Esophagus squamous epithelium (tissue), 5 donors: ENCODE measurements at regions not wholly inside any gene's neighbourhood (a gene's known extent, or its start where the extent isn't known, plus 50 kb on each side); places are given as distances from the start of the nearest gene placed in this dataset.

Experiments used
- DNase-seq: peaks from one replicate; lab custom pipeline; 2025; lab: John Stamatoyannopoulos, UW
- H3K27ac ChIP-seq, 4 donors: fragments of 200-600 bp; sonication (generic); one replicate each; pipeline ENCODE4 v1.5.1; 2016 to 2019; ENCODE audit warnings: mild to moderate bottlenecking in 1 of 4
- H3K27me3 ChIP-seq, 4 donors: fragments of 200-600 bp; sonication (generic); 1 replicate in 3 of 4; 2 replicates in 1 of 4; pipeline versions ENCODE4 v1.5.1 to v1.6.0; 2017 to 2021; ENCODE audit warnings: antibody characterized with exemption in 1 of 4
- H3K36me3 ChIP-seq, 3 donors: fragments of 200-600 bp; sonication (generic); one replicate each; pipeline ENCODE4 v1.5.1; 2016 to 2019
- H3K4me1 ChIP-seq, 3 donors: fragments of 200-600 bp; sonication (generic); one replicate each; pipeline ENCODE4 v1.5.1; 2017 to 2019
- H3K4me3 ChIP-seq, 4 donors: fragments of 200-600 bp; sonication (generic); 1 replicate in 3 of 4; 2 replicates in 1 of 4; pipeline ENCODE4 v1.5.1; 2016 to 2019; ENCODE audit warnings: mild to moderate bottlenecking in 2 of 4, moderate library complexity in 1 of 4
- H3K9me3 ChIP-seq, 3 donors: fragments of 200-600 bp; sonication (generic); one replicate each; pipeline ENCODE4 v1.5.1; 2016 to 2019
- POLR2A ChIP-seq, 4 donors: fragments of 450-650 bp; IDR thresholded peaks; one replicate each; pipeline ENCODE4 v1.6.1; 2017; ENCODE audit warnings: antibody characterized with exemption in 4 of 4, mild to moderate bottlenecking in 4 of 4, moderate library complexity in 3 of 4
- WGBS, 2 donors: methylation state at CpG; one replicate each; pipeline ENCODE4 v1.1.5; 2018; 5-methylcytosine and 5-hydroxymethylcytosine counted together
- intact Hi-C: fragments of 100-400 bp; cut with DNase I; formaldehyde crosslinking; loops from one replicate; pipeline ENCODE4 v1.15.0; 2022
- TF ChIP-seq, protein P1 (sequence below), 6 experiments: fragments of 450-650 bp in 4 of 6; fragments of 200-600 bp in 2 of 6; sonication (generic) in 2 of 6; IDR thresholded peaks; one replicate each; pipeline ENCODE4 v1.5.1; 2016 to 2019; ENCODE audit warnings: antibody characterized with exemption in 6 of 6, mild to moderate bottlenecking in 4 of 6, moderate library complexity in 4 of 6
- donor health status: DM: yes; HTN: yes; CAD: no.

DNA sequence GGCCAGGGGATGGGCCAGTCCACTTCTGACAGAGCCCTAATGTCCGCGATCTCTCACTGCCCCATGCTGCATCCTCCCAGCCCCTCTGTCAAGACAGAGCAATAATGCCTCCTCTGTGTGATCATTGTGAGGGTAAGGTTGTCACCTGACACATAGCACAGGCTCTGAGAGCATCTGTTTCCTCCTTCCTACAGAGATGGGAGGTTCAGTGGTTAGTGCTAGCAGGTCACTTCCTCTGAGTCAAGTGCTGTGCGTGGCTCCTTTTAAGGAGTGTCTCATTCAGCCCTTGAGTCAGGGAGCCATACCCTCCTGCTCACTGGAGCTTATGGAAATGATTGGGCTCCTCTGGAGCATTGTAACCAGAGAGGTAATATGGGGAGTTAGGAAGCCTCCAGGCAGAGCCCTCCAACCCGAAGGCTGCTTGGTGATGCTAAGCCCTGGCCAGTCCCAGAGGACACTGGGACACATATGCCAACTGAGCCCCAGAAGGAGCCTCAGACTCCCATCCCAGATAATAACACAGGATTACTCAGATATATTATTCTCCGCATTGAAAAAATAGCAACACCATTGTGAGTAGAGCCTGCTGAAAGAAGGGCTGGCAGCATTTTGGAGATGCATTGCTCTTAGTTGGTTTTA, 189.0 kb downstream of the GALNT1 start:
- TF ChIP-seq, protein P1, sequence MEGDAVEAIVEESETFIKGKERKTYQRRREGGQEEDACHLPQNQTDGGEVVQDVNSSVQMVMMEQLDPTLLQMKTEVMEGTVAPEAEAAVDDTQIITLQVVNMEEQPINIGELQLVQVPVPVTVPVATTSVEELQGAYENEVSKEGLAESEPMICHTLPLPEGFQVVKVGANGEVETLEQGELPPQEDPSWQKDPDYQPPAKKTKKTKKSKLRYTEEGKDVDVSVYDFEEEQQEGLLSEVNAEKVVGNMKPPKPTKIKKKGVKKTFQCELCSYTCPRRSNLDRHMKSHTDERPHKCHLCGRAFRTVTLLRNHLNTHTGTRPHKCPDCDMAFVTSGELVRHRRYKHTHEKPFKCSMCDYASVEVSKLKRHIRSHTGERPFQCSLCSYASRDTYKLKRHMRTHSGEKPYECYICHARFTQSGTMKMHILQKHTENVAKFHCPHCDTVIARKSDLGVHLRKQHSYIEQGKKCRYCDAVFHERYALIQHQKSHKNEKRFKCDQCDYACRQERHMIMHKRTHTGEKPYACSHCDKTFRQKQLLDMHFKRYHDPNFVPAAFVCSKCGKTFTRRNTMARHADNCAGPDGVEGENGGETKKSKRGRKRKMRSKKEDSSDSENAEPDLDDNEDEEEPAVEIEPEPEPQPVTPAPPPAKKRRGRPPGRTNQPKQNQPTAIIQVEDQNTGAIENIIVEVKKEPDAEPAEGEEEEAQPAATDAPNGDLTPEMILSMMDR (IDR thresholded peaks at IDR 0.05) = no peak
- TF ChIP-seq POLR2A (IDR thresholded peaks at IDR 0.05) = no peak
- Histone ChIP-seq H3K9me3 (no peaks in the 10 kb centered on the region), H3K27me3 (no peaks in the 10 kb centered on the region), H3K4me3 (no peak overlapping the region), H3K4me1 (no peaks in the 10 kb centered on the region), H3K36me3 (no peaks in the 10 kb centered on the region), H3K27ac (no peak overlapping the region)
- no peak for DNase-seq
- 58 to 77% methylated on average over 2 to 3 of the region's 5 CpGs for WGBS, 2 donors
- intact Hi-C loops = no loop called here

DNA sequence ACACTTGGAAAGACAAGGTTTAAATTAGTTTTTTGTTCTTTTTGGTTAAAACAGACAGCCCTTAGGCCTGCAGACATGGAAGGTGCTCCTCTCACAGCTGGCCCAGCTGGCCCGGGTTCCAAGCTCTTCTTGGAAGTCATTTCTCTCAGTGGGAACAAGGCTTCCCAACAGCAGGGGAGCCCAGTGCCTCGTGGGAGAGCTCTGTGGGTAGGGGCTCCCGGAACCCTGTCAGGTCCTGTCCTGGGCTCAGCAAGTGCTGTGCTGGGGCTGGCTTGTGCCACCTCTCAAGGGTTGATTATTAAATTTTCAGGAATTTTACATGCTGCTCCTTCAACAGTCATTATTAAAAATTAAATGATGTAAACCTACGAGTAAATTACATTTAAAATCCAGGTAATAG, 189.6 kb downstream of the GALNT1 start:
- intact Hi-C loops = no loop called here
- no peak for DNase-seq
- no peaks in the 10 kb centered on the region for H3K4me1 ChIP-seq
- TF ChIP-seq, protein P1 (IDR thresholded peaks at IDR 0.05) = no peak
- TF ChIP-seq POLR2A (IDR thresholded peaks at IDR 0.05) = no peak
- H3K27me3 ChIP-seq = no peaks in the 10 kb centered on the region
- H3K36me3 ChIP-seq = no peaks in the 10 kb centered on the region
- WGBS, 2 donors = 61 to 80% methylated on average over 4 of the region's 4 CpGs
- no peaks in the 10 kb centered on the region for H3K9me3 ChIP-seq
- H3K27ac ChIP-seq = no peak overlapping the region
- no peak overlapping the region for H3K4me3 ChIP-seq

DNA sequence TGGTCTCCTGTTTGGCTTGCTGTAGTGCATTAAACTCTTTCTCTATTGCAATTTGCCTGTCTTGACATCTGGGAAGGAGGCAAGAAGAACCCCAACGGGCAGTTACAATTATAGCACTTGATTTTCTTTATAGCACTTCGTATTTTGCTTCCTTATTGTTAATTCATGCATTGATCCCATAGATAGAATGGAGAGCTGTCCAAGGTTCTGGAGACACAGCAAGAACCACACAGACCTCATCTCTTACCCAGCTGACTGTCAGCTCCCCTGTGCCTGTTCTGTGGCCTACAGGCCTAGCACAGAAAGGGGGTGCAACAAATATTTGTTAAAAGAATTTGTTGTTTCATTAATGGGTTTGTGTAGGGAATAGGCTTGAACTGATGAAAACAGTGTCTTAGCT, 194.3 kb downstream of the GALNT1 start:
- no peak for TF ChIP-seq POLR2A (IDR thresholded peaks at IDR 0.05)
- TF ChIP-seq, protein P1 (IDR thresholded peaks at IDR 0.05) = no peak
- Histone ChIP-seq H3K4me3 (no peak overlapping the region), H3K27me3 (no peaks in the 10 kb centered on the region), H3K4me1 (no peaks in the 10 kb centered on the region), H3K36me3 (no peaks in the 10 kb centered on the region), H3K9me3 (no peaks in the 10 kb centered on the region), H3K27ac (no peak overlapping the region)
- intact Hi-C loops = no loop called here
- WGBS, 2 donors = 50 to 56% methylated on average over 2 of the region's 2 CpGs
- no peak for DNase-seq

DNA sequence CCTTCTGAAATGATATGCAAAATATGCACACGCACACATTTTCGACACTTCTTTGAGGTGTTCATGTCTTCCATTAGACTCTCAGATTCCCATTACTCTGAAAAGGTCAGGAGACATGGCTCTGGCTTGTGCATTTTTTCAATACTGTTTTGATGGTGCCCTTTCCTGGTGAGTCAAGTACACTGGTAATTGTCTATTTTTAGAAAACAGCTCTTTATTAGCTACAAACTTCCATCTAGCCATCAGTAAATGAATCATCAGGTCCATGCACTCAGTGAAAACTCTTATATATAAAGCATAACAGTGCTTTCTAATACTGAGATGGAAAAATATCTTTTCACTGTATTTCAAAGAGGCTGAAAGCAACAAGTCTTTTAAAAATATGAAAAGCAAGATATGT, 194.9 kb downstream of the GALNT1 start:
- no peak for TF ChIP-seq POLR2A (IDR thresholded peaks at IDR 0.05)
- TF ChIP-seq, protein P1 (IDR thresholded peaks at IDR 0.05) = no peak
- H3K9me3 ChIP-seq = no peaks in the 10 kb centered on the region
- no peak overlapping the region for H3K4me3 ChIP-seq
- no peaks in the 10 kb centered on the region for H3K27me3 ChIP-seq
- intact Hi-C loops = no loop called here
- no peaks in the 10 kb centered on the region for H3K4me1 ChIP-seq
- no peak overlapping the region for H3K27ac ChIP-seq
- 97 to 100% methylated on average over 2 of the region's 2 CpGs for WGBS, 2 donors
- no peak for DNase-seq
- H3K36me3 ChIP-seq = no peaks in the 10 kb centered on the region

DNA sequence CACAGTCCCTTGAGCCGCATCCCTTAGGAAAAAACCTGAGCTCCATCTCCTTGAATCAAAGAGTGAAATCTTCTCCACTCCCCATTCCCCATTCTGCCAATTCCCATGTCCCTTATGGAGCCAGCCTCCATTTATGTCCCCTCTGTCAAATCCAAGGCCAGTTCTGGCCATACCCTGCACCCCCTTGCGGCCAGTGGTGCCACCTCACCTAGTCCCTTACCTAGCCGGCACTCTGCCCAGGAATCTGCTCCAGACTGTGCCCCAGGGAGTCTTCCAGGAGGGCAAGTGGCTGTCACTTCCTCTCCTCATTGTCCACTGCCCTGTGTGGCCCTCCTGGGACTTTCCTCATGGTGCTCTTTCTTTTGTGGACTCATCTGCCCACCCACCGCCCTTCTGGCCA, 195.4 kb upstream of the RMP24 start:
- WGBS, 2 donors = 68 to 86% methylated on average over 4 of the region's 4 CpGs
- Histone ChIP-seq H3K4me3 (no peak overlapping the region), H3K4me1 (no peaks in the 10 kb centered on the region), H3K36me3 (no peaks in the 10 kb centered on the region), H3K27ac (no peak overlapping the region), H3K9me3 (no peaks in the 10 kb centered on the region), H3K27me3 (no peaks in the 10 kb centered on the region)
- intact Hi-C loops = no loop called here
- DNase-seq = no peak
- TF ChIP-seq POLR2A (IDR thresholded peaks at IDR 0.05) = no peak
- TF ChIP-seq, protein P1 (IDR thresholded peaks at IDR 0.05) = no peak
